Erythroblast (primary cell): ENCODE measurements at regions not wholly inside any gene's neighbourhood (a gene's known extent, or its start where the extent isn't known, plus 50 kb on each side); places are given as distances from the start of the nearest gene placed in this dataset.

Source experiments
- GATA1 ChIP-seq: IDR thresholded peaks from 2 replicates; pipeline ENCODE4 v1.6.1; 2011; ENCODE audit warnings: low read depth, mild to moderate bottlenecking, control low read depth, low read length, moderate library complexity
- POLR2A ChIP-seq: IDR thresholded peaks from 2 replicates; pipeline ENCODE4 v1.6.1; 2011; ENCODE audit warnings: mild to moderate bottlenecking, low read length

- no peak for TF ChIP-seq POLR2A
- no peak for TF ChIP-seq GATA1
Measured at GRCh38 chr2:129002751-129003150, 684.1 kb upstream of the HS6ST1 start.
